ENCODE measurements at regions not wholly inside any gene's neighbourhood (a gene's known extent, or its start where the extent isn't known, plus 50 kb on each side); places are given as distances from the start of the nearest gene placed in this dataset.

GRCh38 chr9:99353408-99353807 is 131.3 kb downstream of the SEC61B start:
- H3K9ac ChIP-seq (ENCODE audit: insufficient read depth in 1 of 2, low read length in 2 of 2) = no peak overlapping the region
- H3K36me3 ChIP-seq (ENCODE audit: control insufficient read depth in 4 of 4, insufficient read depth in 4 of 4, low read length in 4 of 4) = no peaks in the 10 kb centered on the region
- peaks cover 0 to 8% (median 0%) of the 10 kb centered on the region in 5 donors for H3K4me1 ChIP-seq (ENCODE audit: control insufficient read depth in 5 of 5, insufficient read depth in 5 of 5, low read length in 5 of 5)
- no peaks in the 10 kb centered on the region for H3K9me3 ChIP-seq (ENCODE audit: control insufficient read depth in 4 of 4, insufficient read depth in 3 of 4, low read length in 3 of 4)
- no peak overlapping the region for H3K4me3 ChIP-seq
- WGBS, 2 donors = 73 to 79% methylated on average over 5 of the region's 5 CpGs
- peak overlapping the region in 1 of 2 donors; percentile 48 for H3K27ac ChIP-seq (ENCODE audit: low read depth in 1 of 2, low read length in 1 of 2)
- peaks cover 0 to 9% (median 2%) of the 10 kb centered on the region in 3 donors for H3K27me3 ChIP-seq (ENCODE audit: control insufficient read depth in 3 of 3, insufficient read depth in 3 of 3, low read length in 2 of 3)
- TF ChIP-seq CTCF (IDR thresholded peaks at IDR 0.05; ENCODE audit: control extremely low read depth, extremely low read depth) = no peak
- DNase-seq (peak; percentile 33 to 81 (median 54)), ATAC-seq (ENCODE audit: insufficient read depth, low FRiP score) (no peak)

- WGBS, 2 donors = 86 to 95% methylated on average over 1 of the region's 1 CpG
- no peak for TF ChIP-seq CTCF (IDR thresholded peaks at IDR 0.05; ENCODE audit: control extremely low read depth, extremely low read depth)
- Histone ChIP-seq H3K27me3 (ENCODE audit: control insufficient read depth in 3 of 3, insufficient read depth in 3 of 3, low read length in 2 of 3) (peaks cover 0 to 14% (median 3%) of the 10 kb centered on the region in 3 donors), H3K36me3 (ENCODE audit: control insufficient read depth in 4 of 4, insufficient read depth in 4 of 4, low read length in 4 of 4) (no peaks in the 10 kb centered on the region), H3K9me3 (ENCODE audit: control insufficient read depth in 4 of 4, insufficient read depth in 3 of 4, low read length in 3 of 4) (no peaks in the 10 kb centered on the region), H3K4me1 (ENCODE audit: control insufficient read depth in 5 of 5, insufficient read depth in 5 of 5, low read length in 5 of 5) (peaks cover 0 to 8% (median 0%) of the 10 kb centered on the region in 5 donors), H3K27ac (ENCODE audit: low read depth in 1 of 2, low read length in 1 of 2) (peak overlapping the region in 1 of 2 donors; percentile 48), H3K9ac (ENCODE audit: insufficient read depth in 1 of 2, low read length in 2 of 2) (no peak overlapping the region), H3K4me3 (no peak overlapping the region)
- DNase-seq = no peak
- ATAC-seq (ENCODE audit: insufficient read depth, low FRiP score) = no peak
These were observed 132.0 kb downstream of the SEC61B start for GRCh38 chr9:99354104-99354503.

GRCh38 chr9:99356512-99356971 is 134.5 kb downstream of the SEC61B start:
- Histone ChIP-seq H3K9me3 (ENCODE audit: control insufficient read depth in 4 of 4, insufficient read depth in 3 of 4, low read length in 3 of 4) (no peaks in the 10 kb centered on the region), H3K27me3 (ENCODE audit: control insufficient read depth in 3 of 3, insufficient read depth in 3 of 3, low read length in 2 of 3) (peaks cover 0 to 27% (median 11%) of the 10 kb centered on the region in 3 donors), H3K4me1 (ENCODE audit: control insufficient read depth in 5 of 5, insufficient read depth in 5 of 5, low read length in 5 of 5) (peaks cover 0 to 8% (median 0%) of the 10 kb centered on the region in 5 donors), H3K9ac (ENCODE audit: insufficient read depth in 1 of 2, low read length in 2 of 2) (no peak overlapping the region), H3K27ac (ENCODE audit: low read depth in 1 of 2, low read length in 1 of 2) (peak overlapping the region; percentile 72 to 78), H3K36me3 (ENCODE audit: control insufficient read depth in 4 of 4, insufficient read depth in 4 of 4, low read length in 4 of 4) (no peaks in the 10 kb centered on the region), H3K4me3 (no peak overlapping the region)
- DNase-seq (no peak), ATAC-seq (ENCODE audit: insufficient read depth, low FRiP score) (peak; percentile 51)
- TF ChIP-seq CTCF (IDR thresholded peaks at IDR 0.05; ENCODE audit: control extremely low read depth, extremely low read depth) = no peak
- 62 to 71% methylated on average over 5 of the region's 5 CpGs for WGBS, 2 donors

GRCh38 chr9:99357575-99357974 is 135.5 kb downstream of the SEC61B start:
- H3K9me3 ChIP-seq (ENCODE audit: control insufficient read depth in 4 of 4, insufficient read depth in 3 of 4, low read length in 3 of 4) = no peaks in the 10 kb centered on the region
- DNase-seq (no peak), ATAC-seq (ENCODE audit: insufficient read depth, low FRiP score) (no peak)
- peaks cover 0 to 36% (median 11%) of the 10 kb centered on the region in 3 donors for H3K27me3 ChIP-seq (ENCODE audit: control insufficient read depth in 3 of 3, insufficient read depth in 3 of 3, low read length in 2 of 3)
- peak overlapping the region; percentile 36 to 43 for H3K27ac ChIP-seq (ENCODE audit: low read depth in 1 of 2, low read length in 1 of 2)
- no peaks in the 10 kb centered on the region for H3K36me3 ChIP-seq (ENCODE audit: control insufficient read depth in 4 of 4, insufficient read depth in 4 of 4, low read length in 4 of 4)
- 54 to 71% methylated on average over 6 of the region's 6 CpGs for WGBS, 2 donors
- no peak for TF ChIP-seq CTCF (IDR thresholded peaks at IDR 0.05; ENCODE audit: control extremely low read depth, extremely low read depth)
- H3K4me1 ChIP-seq (ENCODE audit: control insufficient read depth in 5 of 5, insufficient read depth in 5 of 5, low read length in 5 of 5) = peaks cover 0 to 12% (median 4%) of the 10 kb centered on the region in 5 donors
- H3K9ac ChIP-seq (ENCODE audit: insufficient read depth in 1 of 2, low read length in 2 of 2) = no peak overlapping the region
- H3K4me3 ChIP-seq = no peak overlapping the region
